Suprapubic skin (tissue), 4 donors: ENCODE measurements at regions not wholly inside any gene's neighbourhood (a gene's known extent, or its start where the extent isn't known, plus 50 kb on each side); places are given as distances from the start of the nearest gene placed in this dataset.

Source experiments
- DNase-seq, 2 donors: peaks; one replicate each; pipeline ENCODE4 v3.0.0-alpha.2; 2019; ENCODE audit warnings: low spot score in 2 of 2
- H3K27ac ChIP-seq: fragments of 200-600 bp; sonication (generic); one replicate; pipeline ENCODE4 v1.5.1; 2019
- H3K27me3 ChIP-seq: fragments of 200-600 bp; sonication (generic); one replicate; pipeline ENCODE4 v1.5.1; 2019
- H3K36me3 ChIP-seq: fragments of 200-600 bp; sonication (generic); one replicate; pipeline ENCODE4 v1.5.1; 2019
- H3K4me1 ChIP-seq: fragments of 200-600 bp; sonication (generic); one replicate; pipeline ENCODE4 v1.5.1; 2019
- H3K4me3 ChIP-seq: fragments of 200-600 bp; sonication (generic); one replicate; pipeline ENCODE4 v1.5.1; 2019; ENCODE audit warnings: mild to moderate bottlenecking
- H3K9me3 ChIP-seq: fragments of 200-600 bp; sonication (generic); one replicate; pipeline ENCODE4 v1.5.1; 2019
- CTCF ChIP-seq, 2 donors: fragments of 200-600 bp in 1 of 2; fragments of 450-650 bp in 1 of 2; sonication (generic) in 1 of 2; IDR thresholded peaks; one replicate each; pipeline ENCODE4 v1.5.1; 2016 to 2019; ENCODE audit warnings: antibody characterized with exemption in 2 of 2, mild to moderate bottlenecking in 1 of 2, moderate library complexity in 1 of 2
- EP300 ChIP-seq: sonication (generic); formaldehyde crosslinking; IDR thresholded peaks from one replicate; pipeline ENCODE4 v1.6.1; 2017; ENCODE audit warnings: antibody characterized with exemption
- POLR2A ChIP-seq, 2 donors: fragments of 450-650 bp; IDR thresholded peaks; one replicate each; pipeline ENCODE4 v1.6.1; 2017; ENCODE audit warnings: antibody characterized with exemption in 2 of 2, mild to moderate bottlenecking in 2 of 2, moderate library complexity in 2 of 2
- POLR2AphosphoS5 ChIP-seq, 3 donors: sonication (generic); formaldehyde crosslinking; IDR thresholded peaks; one replicate each; pipeline ENCODE4 v1.6.1; 2017; ENCODE audit warnings: antibody characterized with exemption in 3 of 3
- WGBS: methylation state at CpG from one replicate; pipeline ENCODE4 v1.1.5; 2018; 5-methylcytosine and 5-hydroxymethylcytosine counted together

DNA sequence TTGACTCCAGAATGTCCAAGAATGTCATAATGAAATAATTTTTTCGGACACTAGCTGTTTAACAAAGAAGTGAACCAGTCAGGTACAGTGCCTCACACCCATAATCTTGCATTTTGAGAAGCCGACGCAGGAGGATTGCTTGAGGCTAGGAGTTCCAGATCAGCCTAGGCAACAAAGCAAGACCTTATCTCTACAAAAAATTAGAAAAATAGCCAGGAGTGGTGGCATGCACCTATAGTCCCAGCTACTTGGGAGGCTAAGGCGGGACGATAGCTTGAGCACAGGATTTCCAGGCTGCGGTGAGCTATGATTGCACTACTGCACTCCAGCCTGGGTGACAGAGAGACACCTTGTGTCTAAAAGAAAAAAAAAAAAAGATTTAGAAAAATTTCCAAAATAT is 235.8 kb upstream of the FN1 start:
- Histone ChIP-seq H3K9me3 (no peaks in the 10 kb centered on the region), H3K27me3 (no peaks in the 10 kb centered on the region), H3K4me3 (no peak overlapping the region), H3K36me3 (no peaks in the 10 kb centered on the region), H3K27ac (no peak overlapping the region), H3K4me1 (no peaks in the 10 kb centered on the region)
- WGBS, result 91% methylated on average over 6 of the region's 6 CpGs
- TF ChIP-seq EP300, result no peak
- TF ChIP-seq CTCF (IDR thresholded peaks at IDR 0.05), result no peak
- no peak for TF ChIP-seq POLR2AphosphoS5 (IDR thresholded peaks at IDR 0.05)
- TF ChIP-seq POLR2A (IDR thresholded peaks at IDR 0.05), result no peak
- DNase-seq, result no peak

GRCh38 chr2:215671244-215671643 is 235.4 kb upstream of the FN1 start:
- H3K36me3 ChIP-seq, result no peaks in the 10 kb centered on the region
- H3K4me1 ChIP-seq, result no peaks in the 10 kb centered on the region
- H3K27ac ChIP-seq, result no peak overlapping the region
- no peak for TF ChIP-seq EP300
- TF ChIP-seq CTCF (IDR thresholded peaks at IDR 0.05), result no peak
- no peak for TF ChIP-seq POLR2A (IDR thresholded peaks at IDR 0.05)
- TF ChIP-seq POLR2AphosphoS5 (IDR thresholded peaks at IDR 0.05), result no peak
- DNase-seq, result no peak
- H3K27me3 ChIP-seq, result no peaks in the 10 kb centered on the region
- WGBS, result 87% methylated on average over 2 of the region's 2 CpGs
- no peaks in the 10 kb centered on the region for H3K9me3 ChIP-seq
- no peak overlapping the region for H3K4me3 ChIP-seq

- WGBS, result 78% methylated on average over 4 of the region's 4 CpGs
These were observed 234.5 kb upstream of the FN1 start for GRCh38 chr2:215670396-215670795.

GRCh38 chr2:215668378-215668775 is 232.5 kb upstream of the FN1 start:
- no peaks in the 10 kb centered on the region for H3K36me3 ChIP-seq
- H3K27me3 ChIP-seq, result no peaks in the 10 kb centered on the region
- 40% methylated on average over 5 of the region's 5 CpGs for WGBS
- TF ChIP-seq POLR2A (IDR thresholded peaks at IDR 0.05), result no peak
- no peak for TF ChIP-seq CTCF (IDR thresholded peaks at IDR 0.05)
- no peak for TF ChIP-seq POLR2AphosphoS5 (IDR thresholded peaks at IDR 0.05)
- H3K4me3 ChIP-seq, result no peak overlapping the region
- H3K4me1 ChIP-seq, result peaks cover 5% of the 10 kb centered on the region
- no peaks in the 10 kb centered on the region for H3K9me3 ChIP-seq
- no peak for DNase-seq
- no peak overlapping the region for H3K27ac ChIP-seq

More at GRCh38 chr2:215670396-215670795, 234.5 kb upstream of the FN1 start:
- H3K27me3 ChIP-seq, result no peaks in the 10 kb centered on the region
- no peak for DNase-seq
- H3K4me3 ChIP-seq, result no peak overlapping the region
- no peaks in the 10 kb centered on the region for H3K4me1 ChIP-seq
- TF ChIP-seq POLR2A (IDR thresholded peaks at IDR 0.05) (no peak), EP300 (no peak), POLR2AphosphoS5 (IDR thresholded peaks at IDR 0.05) (no peak), CTCF (IDR thresholded peaks at IDR 0.05) (no peak)
- H3K27ac ChIP-seq, result no peak overlapping the region
- H3K9me3 ChIP-seq, result no peaks in the 10 kb centered on the region
- no peaks in the 10 kb centered on the region for H3K36me3 ChIP-seq

DNA sequence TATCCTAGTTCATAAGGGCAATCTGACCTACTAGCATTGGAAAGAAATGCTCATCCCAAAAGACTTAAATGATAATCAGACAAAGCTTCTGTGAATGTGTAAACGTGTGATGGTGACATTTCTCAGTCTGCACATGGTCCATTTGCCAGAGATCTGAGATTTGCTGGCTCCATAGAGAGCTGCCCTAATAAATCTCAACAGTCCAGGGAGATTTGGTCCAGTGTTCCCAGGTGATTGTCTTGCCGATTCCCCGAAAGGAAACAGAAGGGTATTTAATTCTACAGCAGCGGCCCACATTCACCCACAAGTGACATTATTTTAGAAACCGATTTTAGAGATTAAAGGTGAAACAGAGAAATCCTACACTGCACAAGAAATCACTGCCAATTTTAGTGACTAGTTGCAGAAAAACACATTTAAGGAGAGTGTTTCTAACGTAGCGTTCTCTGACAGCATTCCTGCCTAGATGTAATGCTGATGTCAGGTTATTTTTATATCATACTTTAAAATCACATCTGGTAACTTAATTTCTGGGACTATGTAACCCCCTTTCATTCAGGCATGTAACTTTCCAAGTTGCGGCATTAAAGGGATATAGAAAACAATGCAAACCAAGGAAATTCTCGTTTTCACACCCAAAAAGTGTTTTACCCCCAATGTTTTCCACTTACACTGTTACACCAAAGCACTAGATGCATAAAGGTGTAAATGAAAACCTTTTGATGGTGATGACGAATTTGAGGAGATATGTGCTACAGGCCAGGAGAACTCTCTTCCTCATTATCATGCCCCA is 231.9 kb upstream of the FN1 start:
- H3K27me3 ChIP-seq, result no peaks in the 10 kb centered on the region
- WGBS, result 75% methylated on average over 10 of the region's 10 CpGs
- H3K9me3 ChIP-seq, result no peaks in the 10 kb centered on the region
- no peak for DNase-seq
- TF ChIP-seq POLR2A (IDR thresholded peaks at IDR 0.05), result no peak
- H3K4me3 ChIP-seq, result no peak overlapping the region
- no peaks in the 10 kb centered on the region for H3K36me3 ChIP-seq
- H3K27ac ChIP-seq, result no peak overlapping the region
- peaks cover 5% of the 10 kb centered on the region for H3K4me1 ChIP-seq
